CD14-positive monocyte (primary cell): ENCODE measurements at regions not wholly inside any gene's neighbourhood (a gene's known extent, or its start where the extent isn't known, plus 50 kb on each side); places are given as distances from the start of the nearest gene placed in this dataset.
A peak's percentile ranks its signal among the peaks of the same experiment; 100 is the strongest.

ENCODE experiments used
- DNase-seq, 3 donors: peaks; one replicate each; pipeline ENCODE4 v3.0.0-alpha.2; 2011 to 2022
- H2AFZ ChIP-seq: 2 replicates; pipeline ENCODE4 v1.6.0; 2012; ENCODE audit warnings: mild to moderate bottlenecking, low read depth, low read length, inconsistent platforms; ENCODE audit not compliant: insufficient read depth, poor library complexity, severe bottlenecking
- H3K27ac ChIP-seq, 2 donors: 1 replicate in 1 of 2; 2 replicates in 1 of 2; pipeline ENCODE4 v1.5.1; 2012 to 2013; ENCODE audit warnings: low read length in 2 of 2, control low read depth in 1 of 2, inconsistent platforms in 1 of 2, low read depth in 1 of 2, mild to moderate bottlenecking in 1 of 2
- H3K27me3 ChIP-seq, 2 donors: one replicate each; pipeline versions ENCODE4 v1.6.0 to v1.6.1; 2011 to 2013; ENCODE audit warnings: low read length in 2 of 2; ENCODE audit not compliant: control insufficient read depth in 2 of 2, insufficient read depth in 2 of 2
- H3K36me3 ChIP-seq, 2 donors: replicated peaks in 1 of 2; 1 replicate in 1 of 2; 2 replicates in 1 of 2; pipeline versions ENCODE4 v1.5.1 to v1.6.1; 2012 to 2013; ENCODE audit warnings: low read length in 2 of 2, control low read depth in 1 of 2, inconsistent platforms in 1 of 2, mild to moderate bottlenecking in 1 of 2; ENCODE audit not compliant: insufficient read depth in 2 of 2, control insufficient read depth in 1 of 2
- H3K4me1 ChIP-seq, 2 donors: 1 replicate in 1 of 2; 2 replicates in 1 of 2; pipeline versions ENCODE4 v1.5.1 to v1.6.1; 2012 to 2013; ENCODE audit warnings: low read length in 2 of 2, control low read depth in 1 of 2, inconsistent platforms in 1 of 2, mild to moderate bottlenecking in 1 of 2, moderate library complexity in 1 of 2; ENCODE audit not compliant: insufficient read depth in 2 of 2, control insufficient read depth in 1 of 2
- H3K4me2 ChIP-seq: replicated peaks from 2 replicates; pipeline ENCODE3; 2012; ENCODE audit warnings: low read length, moderate library complexity, mild to moderate bottlenecking; ENCODE audit not compliant: poor library complexity, severe bottlenecking; ENCODE audit errors: extremely low read depth
- H3K4me3 ChIP-seq, 3 experiments: fragments of 200-600 bp in 1 of 3; sonication (generic) in 1 of 3; replicated peaks in 1 of 3; 1 replicate in 2 of 3; 2 replicates in 1 of 3; pipeline ENCODE4 v1.5.1; 2011 to 2013; ENCODE audit warnings: low read length in 3 of 3, mild to moderate bottlenecking in 3 of 3, control low read depth in 2 of 3, low read depth in 2 of 3, inconsistent platforms in 1 of 3, moderate library complexity in 1 of 3
- H3K79me2 ChIP-seq: 2 replicates; pipeline ENCODE4 v1.6.0; 2012; ENCODE audit warnings: mild to moderate bottlenecking, control low read depth, inconsistent platforms, low read length, moderate library complexity; ENCODE audit not compliant: insufficient read depth
- H3K9ac ChIP-seq: 2 replicates; pipeline ENCODE4 v1.6.0; 2017; ENCODE audit warnings: low read length, mild to moderate bottlenecking; ENCODE audit not compliant: insufficient read depth, poor library complexity, severe bottlenecking
- H3K9me3 ChIP-seq, 2 donors: replicated peaks in 1 of 2; 1 replicate in 1 of 2; 2 replicates in 1 of 2; pipeline versions ENCODE4 v1.5.1 to v1.6.1; 2012 to 2013; ENCODE audit warnings: low read length in 2 of 2, control low read depth in 1 of 2; ENCODE audit not compliant: control insufficient read depth in 1 of 2, insufficient read depth in 1 of 2
- H4K20me1 ChIP-seq: 2 replicates; pipeline ENCODE4 v1.6.0; 2012; ENCODE audit warnings: mild to moderate bottlenecking, low read length, control low read depth, moderate library complexity; ENCODE audit not compliant: insufficient read depth
- H3K27ac Mint-ChIP-seq, 7 donors: one replicate each; pipeline ENCODE4 v1.8.0; 2020; ENCODE audit warnings: mild to moderate bottlenecking in 7 of 7, mixed read lengths in 7 of 7, moderate library complexity in 6 of 7, inconsistent platforms in 2 of 7
- H3K27me3 Mint-ChIP-seq, 3 donors: one replicate each; pipeline ENCODE4 v1.8.0; 2021 to 2022; ENCODE audit warnings: low read depth in 3 of 3, mild to moderate bottlenecking in 3 of 3, mixed read lengths in 3 of 3, moderate library complexity in 3 of 3, inconsistent platforms in 1 of 3
- H3K36me3 Mint-ChIP-seq, 2 donors: one replicate each; pipeline ENCODE4 v1.8.0; 2020; ENCODE audit warnings: mixed read lengths in 2 of 2, inconsistent platforms in 1 of 2, mild to moderate bottlenecking in 1 of 2
- H3K4me1 Mint-ChIP-seq: one replicate; pipeline ENCODE4 v1.8.0; 2020; ENCODE audit warnings: mild to moderate bottlenecking, mixed read lengths
- H3K4me3 Mint-ChIP-seq, 2 donors: one replicate each; pipeline ENCODE4 v1.8.0; 2020; ENCODE audit warnings: mild to moderate bottlenecking in 2 of 2, mixed read lengths in 2 of 2, moderate library complexity in 1 of 2
- H3K9me3 Mint-ChIP-seq, 7 donors: one replicate each; pipeline ENCODE4 v1.8.0; 2020 to 2022; ENCODE audit warnings: mixed read lengths in 7 of 7, mild to moderate bottlenecking in 6 of 7, moderate library complexity in 6 of 7, inconsistent platforms in 2 of 7
- WGBS: methylation state at CpG from one replicate; pipeline ENCODE4 v1.1.5; 2013; ENCODE audit warnings: missing lambda C conversion rate; ENCODE audit not compliant: insufficient coverage; 5-methylcytosine and 5-hydroxymethylcytosine counted together
- intact Hi-C, 2 donors: fragments of 100-400 bp; cut with micrococcal nuclease; formaldehyde crosslinking; loops; one replicate each; pipeline versions ENCODE4 v1.15.0 to v1.15.1; 2023
- TF ChIP-seq, protein P1 (sequence below): fragments of 200-600 bp; IDR thresholded peaks from one replicate; pipeline ENCODE4 v1.8.0; 2022; ENCODE audit warnings: antibody characterized with exemption, mild to moderate bottlenecking

- Histone ChIP-seq H3K9me3 (no peaks in the 10 kb centered on the region), H3K27ac (no peak overlapping the region), H3K79me2 (no peaks in the 10 kb centered on the region), H3K4me3 (no peak overlapping the region), H2AFZ (peak overlapping the region; percentile 51), H3K27me3 (peaks cover 10 to 11% of the 10 kb centered on the region in 2 donors), H3K9ac (no peak overlapping the region), H4K20me1 (no peaks in the 10 kb centered on the region), H3K4me1 (peaks cover 16 to 21% of the 10 kb centered on the region in 2 donors), H3K4me2 (peak overlapping the region; percentile 26), H3K36me3 (no peaks in the 10 kb centered on the region)
- peaks cover 9 to 23% (median 21%) of the 10 kb centered on the region in 3 donors for H3K27me3 Mint-ChIP-seq
- intact Hi-C loops: no loop called here
- H3K36me3 Mint-ChIP-seq: no peaks in the 10 kb centered on the region
- DNase-seq: peak in 1 of 3 donors; percentile 24
- H3K27ac Mint-ChIP-seq: no peak overlapping the region
- TF ChIP-seq, protein P1, sequence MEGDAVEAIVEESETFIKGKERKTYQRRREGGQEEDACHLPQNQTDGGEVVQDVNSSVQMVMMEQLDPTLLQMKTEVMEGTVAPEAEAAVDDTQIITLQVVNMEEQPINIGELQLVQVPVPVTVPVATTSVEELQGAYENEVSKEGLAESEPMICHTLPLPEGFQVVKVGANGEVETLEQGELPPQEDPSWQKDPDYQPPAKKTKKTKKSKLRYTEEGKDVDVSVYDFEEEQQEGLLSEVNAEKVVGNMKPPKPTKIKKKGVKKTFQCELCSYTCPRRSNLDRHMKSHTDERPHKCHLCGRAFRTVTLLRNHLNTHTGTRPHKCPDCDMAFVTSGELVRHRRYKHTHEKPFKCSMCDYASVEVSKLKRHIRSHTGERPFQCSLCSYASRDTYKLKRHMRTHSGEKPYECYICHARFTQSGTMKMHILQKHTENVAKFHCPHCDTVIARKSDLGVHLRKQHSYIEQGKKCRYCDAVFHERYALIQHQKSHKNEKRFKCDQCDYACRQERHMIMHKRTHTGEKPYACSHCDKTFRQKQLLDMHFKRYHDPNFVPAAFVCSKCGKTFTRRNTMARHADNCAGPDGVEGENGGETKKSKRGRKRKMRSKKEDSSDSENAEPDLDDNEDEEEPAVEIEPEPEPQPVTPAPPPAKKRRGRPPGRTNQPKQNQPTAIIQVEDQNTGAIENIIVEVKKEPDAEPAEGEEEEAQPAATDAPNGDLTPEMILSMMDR: no peak
- WGBS: 25% methylated on average over 1 of the region's 3 CpGs
- H3K9me3 Mint-ChIP-seq: peaks cover 0 to 4% (median 0%) of the 10 kb centered on the region in 7 donors
- H3K4me3 Mint-ChIP-seq: peak overlapping the region in 1 of 2 donors; percentile 39
- H3K4me1 Mint-ChIP-seq: peaks cover 21% of the 10 kb centered on the region
These were observed 205.2 kb upstream of the ZNF608 start for GRCh38 chr5:124951661-124952060.

GRCh38 chr5:124952079-124952478, 205.6 kb upstream of the ZNF608 start:
- H3K9me3 Mint-ChIP-seq: peaks cover 0 to 4% (median 0%) of the 10 kb centered on the region in 7 donors
- peaks cover 21% of the 10 kb centered on the region for H3K4me1 Mint-ChIP-seq
- no peak overlapping the region for H3K4me3 Mint-ChIP-seq
- no peaks in the 10 kb centered on the region for H3K79me2 ChIP-seq
- TF ChIP-seq, protein P1: no peak
- H3K36me3 Mint-ChIP-seq: no peaks in the 10 kb centered on the region
- DNase-seq: peak in 1 of 3 donors; percentile 16
- H3K9me3 ChIP-seq: no peaks in the 10 kb centered on the region
- no peaks in the 10 kb centered on the region for H4K20me1 ChIP-seq
- H3K9ac ChIP-seq: no peak overlapping the region
- H3K36me3 ChIP-seq: no peaks in the 10 kb centered on the region
- no peak overlapping the region for H2AFZ ChIP-seq
- H3K27ac ChIP-seq: no peak overlapping the region
- H3K27ac Mint-ChIP-seq: no peak overlapping the region
- H3K4me3 ChIP-seq: no peak overlapping the region
- peaks cover 16 to 21% of the 10 kb centered on the region in 2 donors for H3K4me1 ChIP-seq
- H3K4me2 ChIP-seq: peak overlapping the region; percentile 26
- 100% methylated on average over 1 of the region's 7 CpGs for WGBS
- peaks cover 7 to 10% of the 10 kb centered on the region in 2 donors for H3K27me3 ChIP-seq
- peaks cover 9 to 20% (median 17%) of the 10 kb centered on the region in 3 donors for H3K27me3 Mint-ChIP-seq
- intact Hi-C loops: no loop called here
